Gastroesophageal sphincter (tissue), 3 donors: ENCODE measurements at regions not wholly inside any gene's neighbourhood (a gene's known extent, or its start where the extent isn't known, plus 50 kb on each side); places are given as distances from the start of the nearest gene placed in this dataset.

ENCODE experiments used
- CTCF ChIP-seq, 4 experiments: fragments of 200-600 bp in 2 of 4; fragments of 450-650 bp in 2 of 4; sonication (generic) in 1 of 4; IDR thresholded peaks; one replicate each; pipeline ENCODE4 v1.5.1; 2017 to 2019; ENCODE audit warnings: antibody characterized with exemption in 4 of 4, mild to moderate bottlenecking in 2 of 4, moderate library complexity in 2 of 4
- EP300 ChIP-seq: sonication (generic); formaldehyde crosslinking; IDR thresholded peaks from one replicate; pipeline ENCODE4 v1.6.1; 2017; ENCODE audit warnings: antibody characterized with exemption, mild to moderate bottlenecking
- POLR2A ChIP-seq, 2 donors: fragments of 450-650 bp; IDR thresholded peaks; one replicate each; pipeline ENCODE4 v1.6.1; 2017; ENCODE audit warnings: antibody characterized with exemption in 2 of 2, mild to moderate bottlenecking in 2 of 2, moderate library complexity in 1 of 2

- TF ChIP-seq POLR2A (IDR thresholded peaks at IDR 0.05) (no peak), CTCF (IDR thresholded peaks at IDR 0.05) (no peak), EP300 (no peak)
These were observed 861.6 kb upstream of the DPPA4 start for GRCh38 chr3:110198717-110199587.
